AG04450 (cell line): ENCODE measurements at regions not wholly inside any gene's neighbourhood (a gene's known extent, or its start where the extent isn't known, plus 50 kb on each side); places are given as distances from the start of the nearest gene placed in this dataset.

Experiments
- CTCF ChIA-PET: fragments of 300-600, 350-600 bp; formaldehyde crosslinking; extraction: SDS; loops from one replicate; lab custom pipeline; 2022; ENCODE audit warnings: antibody characterized with exemption, inconsistent platforms; lab: Charles Lee
- POLR2A ChIA-PET: fragments of 350-600 bp; formaldehyde crosslinking; extraction: SDS; loops from one replicate; lab custom pipeline; 2021; ENCODE audit warnings: antibody characterized with exemption, inconsistent platforms; lab: Yijun Ruan, JAX
- DNase-seq: peaks from one replicate; pipeline ENCODE4 v3.0.0-alpha.2; 2011; ENCODE audit warnings: low read depth, low spot score
- H3K27ac ChIP-seq: one replicate; pipeline ENCODE4 v1.5.1; 2012; ENCODE audit warnings: low read depth, low read length, control low read depth
- H3K27me3 ChIP-seq: one replicate; pipeline ENCODE4 v1.6.0; 2012; ENCODE audit warnings: low read length; ENCODE audit not compliant: control insufficient read depth, insufficient read depth
- H3K4me3 ChIP-seq: 2 replicates; pipeline ENCODE4 v1.5.1; 2011; ENCODE audit warnings: mild to moderate bottlenecking, low read depth, low read length, control low read depth
- H3K9me3 ChIP-seq: 2 replicates; pipeline ENCODE4 v1.5.1; 2012; ENCODE audit warnings: low read length; ENCODE audit not compliant: control insufficient read depth, insufficient read depth
- CTCF ChIP-seq: IDR thresholded peaks from 2 replicates; pipeline ENCODE4 v1.5.1; 2011; ENCODE audit warnings: low read depth, low read length, control low read depth, inconsistent platforms

- POLR2A ChIA-PET, result no interaction called here
- no peak overlapping the region for H3K27ac ChIP-seq
- no peaks in the 10 kb centered on the region for H3K27me3 ChIP-seq
- TF ChIP-seq CTCF, result no peak
- H3K9me3 ChIP-seq, result no peaks in the 10 kb centered on the region
- no peak for DNase-seq
- H3K4me3 ChIP-seq, result no peak overlapping the region
- CTCF ChIA-PET, result no interaction called here
Measured at GRCh38 chr12:77347017-77347416, 281.6 kb upstream of the E2F7 start.

GRCh38 chr12:77345336-77345735 is 280.0 kb upstream of the E2F7 start:
- Histone ChIP-seq H3K27ac (no peak overlapping the region), H3K27me3 (no peaks in the 10 kb centered on the region), H3K4me3 (no peak overlapping the region), H3K9me3 (no peaks in the 10 kb centered on the region)
- DNase-seq, result no peak
- POLR2A ChIA-PET, result no interaction called here
- TF ChIP-seq CTCF, result no peak
- CTCF ChIA-PET, result no interaction called here

GRCh38 chr12:77344651-77345050 is 279.3 kb upstream of the E2F7 start:
- Histone ChIP-seq H3K27ac (no peak overlapping the region), H3K9me3 (no peaks in the 10 kb centered on the region), H3K27me3 (no peaks in the 10 kb centered on the region), H3K4me3 (no peak overlapping the region)
- POLR2A ChIA-PET, result no interaction called here
- CTCF ChIA-PET, result no interaction called here
- no peak for TF ChIP-seq CTCF
- no peak for DNase-seq

- no peaks in the 10 kb centered on the region for H3K9me3 ChIP-seq
- no peak overlapping the region for H3K4me3 ChIP-seq
- no peak overlapping the region for H3K27ac ChIP-seq
- ChIA-PET CTCF (no interaction called here), POLR2A (no interaction called here)
- DNase-seq, result no peak
- TF ChIP-seq CTCF, result no peak
- no peaks in the 10 kb centered on the region for H3K27me3 ChIP-seq
Measured at GRCh38 chr12:77343291-77343690, 277.9 kb upstream of the E2F7 start.

GRCh38 chr12:77342253-77342652 is 276.9 kb upstream of the E2F7 start:
- no peak for DNase-seq
- Histone ChIP-seq H3K27ac (no peak overlapping the region), H3K27me3 (no peaks in the 10 kb centered on the region), H3K9me3 (no peaks in the 10 kb centered on the region), H3K4me3 (no peak overlapping the region)
- TF ChIP-seq CTCF, result no peak
- ChIA-PET POLR2A (no interaction called here), CTCF (no interaction called here)
